Transverse colon (tissue), 3 donors: ENCODE measurements at regions not wholly inside any gene's neighbourhood (a gene's known extent, or its start where the extent isn't known, plus 50 kb on each side); places are given as distances from the start of the nearest gene placed in this dataset.

ENCODE experiments used
- CTCF ChIP-seq, 5 experiments: fragments of 200-600 bp in 3 of 5; fragments of 450-650 bp in 2 of 5; sonication (generic) in 3 of 5; IDR thresholded peaks; 1 replicate in 2 of 5; 2 replicates in 3 of 5; pipeline ENCODE4 v1.5.1; 2016 to 2017; ENCODE audit warnings: antibody characterized with exemption in 5 of 5, inconsistent platforms in 3 of 5, mild to moderate bottlenecking in 2 of 5, moderate library complexity in 1 of 5
- EP300 ChIP-seq: sonication (generic); formaldehyde crosslinking; IDR thresholded peaks from one replicate; pipeline ENCODE4 v1.6.1; 2017; ENCODE audit warnings: antibody characterized with exemption, low read depth
- POLR2A ChIP-seq: fragments of 450-650 bp; IDR thresholded peaks from one replicate; pipeline ENCODE4 v1.6.1; 2016; ENCODE audit warnings: antibody characterized with exemption, mild to moderate bottlenecking, moderate library complexity

GRCh38 chr3:150346266-150346665 lies 61.8 kb upstream of the TSC22D2 start:
- TF ChIP-seq CTCF (IDR thresholded peaks at IDR 0.05), result no peak
- TF ChIP-seq POLR2A, result no peak
- TF ChIP-seq EP300, result no peak
